ENCODE measurements at regions not wholly inside any gene's neighbourhood (a gene's known extent, or its start where the extent isn't known, plus 50 kb on each side); places are given as distances from the start of the nearest gene placed in this dataset.

- no peak for TF ChIP-seq CTCF (conservative IDR thresholded peaks at IDR 0.05; ENCODE audit: low read length)
- TF ChIP-seq EZH2phosphoT487 (IDR thresholded peaks at IDR 0.05; ENCODE audit: borderline replicate concordance) = no peak
Measured at GRCh38 chr13:111414341-111414740, 93.9 kb downstream of the TEX29 start.

Measured in Loucy (cell line).